Kidney (tissue), 13 donors: ENCODE measurements at regions not wholly inside any gene's neighbourhood (a gene's known extent, or its start where the extent isn't known, plus 50 kb on each side); places are given as distances from the start of the nearest gene placed in this dataset.

Experiments used
- DNase-seq, 5 donors: peaks; one replicate each; pipeline ENCODE4 v3.0.0-alpha.2; 2013 to 2020
- FAIRE-seq: peaks from 2 replicates; lab custom pipeline; 2012; peaks lifted over from hg19 to GRCh38; lab: Jason Lieb, UNC
- H3K27ac ChIP-seq, 2 donors: one replicate each; pipeline ENCODE4 v1.7.0; 2013; ENCODE audit warnings: low read depth in 2 of 2, low read length in 2 of 2, inconsistent platforms in 1 of 2
- H3K27me3 ChIP-seq: one replicate; pipeline ENCODE4 v1.7.1; 2013; ENCODE audit warnings: low read length, inconsistent platforms; ENCODE audit not compliant: control insufficient read depth, insufficient read depth
- H3K36me3 ChIP-seq, 3 donors: one replicate each; pipeline versions ENCODE4 v1.7.0 to v1.7.1; 2013; ENCODE audit warnings: low read length in 3 of 3, control low read depth in 1 of 3, inconsistent platforms in 1 of 3; ENCODE audit not compliant: insufficient read depth in 3 of 3, control insufficient read depth in 2 of 3
- H3K4me1 ChIP-seq, 3 donors: one replicate each; pipeline versions ENCODE4 v1.7.0 to v1.7.1; 2013; ENCODE audit warnings: low read length in 3 of 3, inconsistent platforms in 1 of 3, low read depth in 1 of 3; ENCODE audit not compliant: control insufficient read depth in 2 of 3, insufficient read depth in 2 of 3
- H3K4me3 ChIP-seq, 3 donors: one replicate each; pipeline versions ENCODE4 v1.7.0 to v1.8.1; 2013; ENCODE audit warnings: low read length in 3 of 3, control low read depth in 1 of 3, inconsistent platforms in 1 of 3
- H3K9ac ChIP-seq, 3 donors: one replicate each; pipeline versions ENCODE4 v1.7.0 to v1.7.1; 2013; ENCODE audit warnings: low read length in 3 of 3, control low read depth in 1 of 3, inconsistent platforms in 1 of 3
- H3K9me3 ChIP-seq, 3 donors: one replicate each; pipeline versions ENCODE4 v1.7.0 to v1.7.1; 2013; ENCODE audit warnings: low read length in 3 of 3, control low read depth in 1 of 3, inconsistent platforms in 1 of 3; ENCODE audit not compliant: control insufficient read depth in 2 of 3, insufficient read depth in 1 of 3
- CTCF ChIP-seq: IDR thresholded peaks from 3 replicates; pipeline ENCODE4 v1.5.1; 2012; ENCODE audit warnings: mild to moderate bottlenecking, moderate library complexity, borderline replicate concordance; ENCODE audit not compliant: insufficient read depth; ENCODE audit errors: extremely low read depth
- intact Hi-C: fragments of 100-400 bp; cut with DNase I; formaldehyde crosslinking; loops from one replicate; pipeline ENCODE4 v1.11.1; 2022
- donor health status: control.
- donor health status: control.
- donor health status: control.
- donor health status: control.
- donor health status: control.
- donor health status: DM: yes; HTN: yes; CAD: no.
- donor health status: Normal renal cell carcinoma (clear cell type).

GRCh38 chr22:49140911-49141665, 686.6 kb downstream of the BRD1 start:
- H3K27me3 ChIP-seq: no peaks in the 10 kb centered on the region
- no peaks in the 10 kb centered on the region for H3K36me3 ChIP-seq
- FAIRE-seq (no peak), DNase-seq (no peak)
- intact Hi-C loops: no loop called here
- H3K9me3 ChIP-seq: no peaks in the 10 kb centered on the region
- H3K27ac ChIP-seq: no peak overlapping the region
- no peak overlapping the region for H3K9ac ChIP-seq
- no peak overlapping the region for H3K4me3 ChIP-seq
- no peaks in the 10 kb centered on the region for H3K4me1 ChIP-seq
- TF ChIP-seq CTCF: no peak

GRCh38 chr22:49139492-49140151, 688.1 kb downstream of the BRD1 start:
- no peak overlapping the region for H3K9ac ChIP-seq
- H3K9me3 ChIP-seq: no peaks in the 10 kb centered on the region
- no peak for TF ChIP-seq CTCF
- no peak overlapping the region for H3K27ac ChIP-seq
- no peak for DNase-seq
- H3K4me1 ChIP-seq: no peaks in the 10 kb centered on the region
- no peaks in the 10 kb centered on the region for H3K36me3 ChIP-seq
- intact Hi-C loops: no loop called here
- H3K27me3 ChIP-seq: no peaks in the 10 kb centered on the region
- H3K4me3 ChIP-seq: no peak overlapping the region
- no peak for FAIRE-seq

GRCh38 chr22:49138250-49138790, 689.4 kb downstream of the BRD1 start:
- Histone ChIP-seq H3K36me3 (no peaks in the 10 kb centered on the region), H3K9ac (no peak overlapping the region), H3K4me3 (no peak overlapping the region), H3K9me3 (no peaks in the 10 kb centered on the region), H3K4me1 (no peaks in the 10 kb centered on the region), H3K27ac (no peak overlapping the region), H3K27me3 (no peaks in the 10 kb centered on the region)
- TF ChIP-seq CTCF: no peak
- intact Hi-C loops: no loop called here
- no peak for DNase-seq
- FAIRE-seq: no peak
